HG03159 (cell line): ENCODE measurements at regions not wholly inside any gene's neighbourhood (a gene's known extent, or its start where the extent isn't known, plus 50 kb on each side); places are given as distances from the start of the nearest gene placed in this dataset.
"Not testable (repeated sequence)": the region's sequence is repeated elsewhere in the genome, so short reads cannot be mapped to it uniquely, and the experiment has no call there.

ENCODE experiments used
- ATAC-seq: cut with Tn5 transposase; IDR thresholded peaks from one replicate; pipeline ENCODE4 v1.9.1; 2021; ENCODE audit warnings: mild to moderate bottlenecking, moderate library complexity; ENCODE audit not compliant: unreplicated experiment

DNA sequence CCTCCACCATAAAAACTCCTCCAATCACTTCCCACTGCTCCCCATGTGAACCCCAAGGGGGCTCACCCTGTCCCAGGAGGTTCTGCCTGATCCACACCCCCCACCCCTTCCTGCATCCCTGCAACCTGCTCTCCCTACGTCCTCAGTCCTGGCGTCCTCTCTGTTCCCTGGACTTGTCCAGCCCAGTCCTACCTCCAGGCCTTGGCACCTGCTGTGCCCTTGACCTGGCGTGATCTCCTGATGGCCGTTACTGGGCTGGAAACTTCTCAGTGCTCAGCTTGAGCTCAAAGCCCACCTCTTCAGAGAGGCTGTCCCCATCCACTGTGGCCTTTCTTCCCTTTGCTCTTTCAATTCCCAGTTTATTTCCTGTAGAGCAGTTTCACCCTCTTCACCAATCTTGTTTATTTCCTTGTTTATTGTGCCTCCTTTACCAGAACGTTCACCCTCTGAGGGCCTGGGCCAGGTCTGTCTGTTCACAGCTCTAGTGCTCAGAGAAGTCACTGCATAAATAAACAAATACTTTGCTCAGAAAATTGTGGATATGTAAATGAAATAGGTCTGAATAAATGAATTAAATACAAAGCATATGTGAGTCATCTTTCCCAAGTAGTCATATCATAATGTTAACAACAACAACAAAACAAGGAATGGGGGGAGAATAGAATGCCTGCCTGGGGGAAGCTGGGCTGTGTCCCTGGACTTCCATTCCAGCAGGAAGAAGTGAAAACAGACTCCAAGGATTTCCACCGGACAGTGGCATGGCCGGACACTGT lies 175.7 kb upstream of the SULF2 start:
- no peak for ATAC-seq

DNA sequence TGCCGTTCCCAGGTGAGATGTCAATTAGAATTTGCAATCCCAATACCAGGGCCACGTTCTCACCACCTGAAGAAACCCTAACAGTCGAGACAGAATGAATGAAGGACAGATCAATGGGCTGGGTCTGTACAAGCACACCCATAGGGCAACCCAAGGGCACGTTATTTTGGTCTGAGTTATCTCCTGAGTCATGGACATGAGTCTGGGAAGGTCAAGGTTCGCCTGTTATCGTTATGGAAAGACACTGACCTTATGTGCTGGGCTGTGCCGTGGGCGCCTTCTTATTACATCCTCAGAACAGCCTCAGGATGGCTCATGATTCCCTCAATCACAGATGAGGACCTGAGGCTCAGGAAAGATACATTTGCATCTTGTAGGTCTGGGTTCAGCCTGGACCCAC lies 175.0 kb upstream of the SULF2 start:
- no peak for ATAC-seq

DNA sequence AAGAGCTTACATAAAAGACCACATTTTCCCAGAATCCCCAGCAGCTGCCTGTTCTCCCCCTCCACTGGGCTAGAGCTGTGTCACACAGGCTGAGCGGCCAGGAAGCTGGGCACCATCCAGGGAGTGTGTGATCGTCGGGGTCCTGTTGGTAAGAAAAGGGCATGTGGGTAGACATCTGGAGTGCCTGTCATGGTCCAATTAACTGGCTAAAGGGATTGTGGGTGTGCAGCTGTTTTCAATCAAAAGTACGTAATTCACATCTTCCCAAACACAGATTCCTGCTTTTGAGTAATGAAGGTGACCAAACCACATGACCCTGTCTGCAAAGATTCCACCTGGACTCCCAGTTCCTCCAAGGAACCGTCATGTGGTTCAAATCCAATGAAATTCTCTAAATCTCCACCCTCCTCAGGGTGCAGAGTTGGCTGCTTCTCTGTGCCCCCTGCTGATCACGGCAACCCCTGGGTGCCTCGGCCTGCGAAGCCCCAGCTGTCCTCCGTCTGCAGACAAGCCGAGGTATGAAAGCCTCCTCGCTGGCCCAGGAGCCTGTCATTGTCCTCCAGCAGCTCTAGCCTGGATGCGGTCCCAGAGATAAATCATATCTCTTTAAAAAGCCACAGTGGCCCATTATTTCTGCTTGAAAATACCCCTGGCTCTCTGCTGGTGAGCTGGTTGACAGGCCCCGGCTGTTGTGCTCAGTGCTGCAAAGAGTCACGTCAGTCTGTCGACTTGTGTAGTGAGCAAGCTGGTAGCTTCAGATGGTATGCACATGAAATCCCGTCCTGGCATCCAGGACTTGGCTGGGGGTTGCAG lies 172.9 kb upstream of the SULF2 start:
- ATAC-seq = not testable (repeated sequence)

DNA sequence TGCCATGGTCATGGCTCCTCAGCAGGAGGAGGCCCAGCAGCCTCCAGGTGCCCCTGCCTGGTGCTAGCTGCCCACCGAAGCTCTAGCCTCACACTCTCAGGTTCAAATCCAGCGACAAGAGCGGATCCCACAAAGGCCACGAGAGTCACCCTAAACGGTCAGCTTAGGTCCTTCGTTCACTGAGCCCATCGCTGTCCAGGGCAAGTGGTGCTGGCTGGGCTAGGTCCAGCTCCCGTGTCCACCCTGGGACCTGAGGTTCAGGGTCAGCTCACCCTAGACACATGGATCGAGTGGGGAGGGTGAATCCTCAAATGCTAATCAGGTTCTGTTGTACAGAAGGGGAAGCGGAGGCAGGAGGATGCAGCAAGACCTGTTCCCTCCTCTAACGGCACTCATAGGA lies 171.9 kb upstream of the SULF2 start:
- ATAC-seq = no peak

DNA sequence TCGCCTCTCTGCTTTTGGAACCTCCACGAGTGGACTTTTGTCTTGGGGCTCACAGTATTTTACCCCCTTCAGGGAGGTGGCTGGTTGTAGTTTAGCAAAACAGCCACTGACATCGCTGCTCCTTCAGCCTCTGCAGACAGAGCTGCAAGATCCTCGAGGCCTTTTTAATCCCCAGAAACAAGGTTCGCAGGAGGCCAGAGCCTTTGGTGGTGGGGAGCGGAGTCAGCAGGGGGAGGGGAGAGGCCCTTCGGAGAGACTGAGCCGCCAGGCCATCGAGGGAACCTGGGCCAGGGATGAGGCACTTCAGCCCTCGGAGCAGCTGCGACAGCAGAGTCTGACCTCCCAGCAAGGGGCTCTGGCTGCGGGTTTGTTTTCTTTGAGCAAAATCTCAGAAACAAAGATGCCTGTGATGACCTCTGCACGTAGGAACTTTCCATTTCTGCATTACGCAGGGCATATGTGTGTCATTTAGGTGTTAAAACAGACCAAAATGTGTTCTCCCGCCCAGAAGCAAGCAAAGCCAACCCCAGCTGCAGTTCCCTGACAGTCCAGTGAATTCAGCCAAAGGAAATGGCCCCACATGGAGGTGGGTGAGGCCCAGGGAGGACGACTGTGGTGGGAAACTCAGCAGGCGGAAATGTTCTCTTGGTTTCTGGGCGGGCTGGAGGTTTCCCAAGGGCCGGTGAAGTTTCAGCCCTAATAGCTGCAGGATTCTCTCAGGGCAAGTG lies 171.2 kb upstream of the SULF2 start:
- no peak for ATAC-seq

DNA sequence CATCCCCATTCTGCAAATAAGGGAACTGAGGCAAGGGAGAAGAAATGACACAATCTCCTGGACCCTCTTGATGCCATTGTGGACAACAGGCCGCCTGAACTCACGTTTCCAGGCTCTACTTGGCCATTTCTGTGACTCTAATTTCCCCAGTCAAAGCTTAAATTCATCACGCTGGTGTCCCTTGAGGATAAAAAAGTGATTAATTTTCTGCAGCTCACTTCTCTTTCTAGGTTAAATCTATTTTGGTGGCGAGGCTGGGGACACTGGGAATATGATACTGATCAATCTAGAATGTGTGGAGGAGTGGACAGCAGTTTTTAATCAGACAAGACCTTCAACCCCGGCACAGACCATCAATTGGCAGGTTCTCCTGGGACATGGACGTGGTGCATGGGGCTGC lies 168.2 kb upstream of the SULF2 start:
- no peak for ATAC-seq

DNA sequence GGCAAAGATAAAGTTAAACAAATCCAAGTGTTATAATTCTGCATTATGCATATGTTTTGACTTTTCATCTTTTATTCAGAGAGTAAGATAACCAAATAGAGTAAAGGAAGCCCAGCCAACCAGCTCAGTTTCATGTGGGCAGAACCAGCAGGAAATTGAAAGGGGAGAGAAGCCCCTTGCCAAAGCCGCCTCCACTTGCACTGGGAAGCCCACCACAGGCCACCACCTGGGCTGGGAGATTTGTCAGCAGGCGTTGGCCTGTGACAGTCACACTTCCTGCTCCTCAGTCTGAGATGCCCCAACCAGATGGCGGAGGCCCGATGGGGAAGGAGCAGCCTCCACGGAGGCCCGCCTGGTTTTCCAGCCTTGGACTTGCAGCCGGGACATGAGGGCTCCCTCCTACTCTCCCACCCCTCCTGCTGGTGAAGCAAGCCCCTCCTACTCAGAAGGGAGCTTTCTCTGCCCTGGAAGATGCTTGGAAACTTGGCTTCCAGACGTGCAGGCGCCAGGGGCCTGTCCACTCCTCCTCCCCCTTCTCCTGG lies 166.8 kb upstream of the SULF2 start:
- no peak for ATAC-seq

DNA sequence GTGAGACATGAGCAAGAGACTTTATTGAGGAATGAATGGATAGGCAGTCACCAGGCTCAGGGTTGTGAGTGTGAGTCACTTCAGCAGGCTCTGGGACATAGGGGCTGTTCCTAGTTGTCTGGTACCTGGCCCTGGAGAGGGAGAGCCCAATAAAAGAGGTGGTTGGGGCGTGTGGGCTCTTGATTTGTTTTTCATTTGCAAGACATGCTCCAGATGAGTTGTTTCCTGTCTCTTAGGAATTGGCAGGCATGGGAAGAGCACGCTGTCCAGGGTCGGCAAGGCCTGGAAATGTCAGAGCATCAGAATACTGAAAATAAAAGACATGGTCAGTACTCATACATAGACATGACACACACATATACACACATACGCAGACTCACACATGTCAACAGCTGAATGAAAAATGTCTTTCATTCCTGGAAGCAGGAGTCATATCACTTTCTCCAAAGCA lies 166.3 kb upstream of the SULF2 start:
- ATAC-seq = no peak

DNA sequence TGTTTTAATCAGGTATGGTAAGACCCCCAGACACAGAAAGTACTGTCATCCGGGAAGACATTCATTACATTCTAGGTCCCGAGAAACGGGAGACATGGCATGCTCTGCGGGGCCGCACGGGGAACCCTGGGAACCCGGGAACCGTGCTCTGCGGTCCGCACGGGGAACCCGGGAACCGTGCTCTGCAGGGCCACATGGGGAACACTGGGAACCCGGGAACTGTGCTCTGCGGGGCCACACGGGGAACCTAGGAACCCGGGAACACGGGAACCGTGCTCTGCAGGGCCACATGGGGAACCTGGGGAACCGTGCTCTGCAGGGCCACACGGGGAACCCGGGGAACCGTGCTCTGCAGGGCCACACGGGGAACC lies 165.6 kb upstream of the SULF2 start:
- no peak for ATAC-seq

DNA sequence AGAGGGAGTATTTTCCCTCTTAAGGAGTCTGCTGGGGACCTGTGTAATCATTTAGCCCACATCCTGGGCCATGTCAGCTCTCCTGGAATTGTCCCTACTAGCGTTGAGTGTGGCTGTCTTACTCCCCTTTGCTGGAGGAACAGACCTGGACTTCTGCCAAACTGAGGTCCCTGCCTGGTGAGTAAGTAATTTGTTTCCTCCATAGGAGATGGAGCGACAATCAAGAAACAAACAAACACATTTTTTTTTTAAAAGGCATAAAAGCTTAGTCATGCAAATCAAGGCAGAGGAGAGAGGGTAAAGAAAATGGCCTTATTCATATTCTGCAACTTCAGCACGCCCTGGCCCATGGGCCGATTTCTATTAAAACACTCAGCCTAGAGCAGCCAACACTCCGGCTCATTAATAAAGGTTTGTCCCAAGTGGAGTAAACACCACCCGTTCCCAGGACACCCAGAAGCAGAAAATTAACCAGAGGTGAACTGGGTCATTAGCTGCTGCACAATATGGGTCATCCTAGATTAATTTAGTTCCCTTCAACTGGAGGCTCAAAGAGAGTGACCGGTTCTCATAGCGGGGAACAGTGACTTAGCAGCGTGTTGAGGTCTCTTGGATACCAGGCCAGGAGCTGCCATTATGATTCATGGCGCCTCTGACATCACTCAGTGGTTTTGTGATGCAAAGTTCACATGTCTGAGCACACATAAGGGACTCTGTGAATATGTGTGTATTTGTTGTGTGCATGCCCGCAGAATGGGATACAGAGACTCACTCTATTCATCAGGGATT lies 165.0 kb upstream of the SULF2 start:
- no peak for ATAC-seq

DNA sequence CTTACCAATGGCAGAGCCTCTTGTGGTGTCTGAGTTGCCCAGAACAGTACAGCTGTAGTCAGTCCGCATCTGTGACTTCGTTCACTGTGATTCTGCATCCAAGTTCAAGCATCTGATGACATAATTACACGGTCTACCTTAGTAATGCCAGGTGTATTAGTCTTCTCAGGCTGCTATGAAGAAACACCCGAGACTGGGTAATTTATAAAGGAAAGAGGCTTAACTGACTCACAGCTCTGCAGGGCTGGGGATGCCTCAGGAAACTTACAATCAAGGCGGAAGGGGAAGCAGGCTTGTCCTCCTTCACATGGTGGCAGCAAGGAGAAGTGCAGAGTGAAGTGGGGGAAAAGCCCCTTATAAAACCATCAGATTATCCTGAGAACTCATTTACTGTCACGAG lies 163.9 kb upstream of the SULF2 start:
- no peak for ATAC-seq

DNA sequence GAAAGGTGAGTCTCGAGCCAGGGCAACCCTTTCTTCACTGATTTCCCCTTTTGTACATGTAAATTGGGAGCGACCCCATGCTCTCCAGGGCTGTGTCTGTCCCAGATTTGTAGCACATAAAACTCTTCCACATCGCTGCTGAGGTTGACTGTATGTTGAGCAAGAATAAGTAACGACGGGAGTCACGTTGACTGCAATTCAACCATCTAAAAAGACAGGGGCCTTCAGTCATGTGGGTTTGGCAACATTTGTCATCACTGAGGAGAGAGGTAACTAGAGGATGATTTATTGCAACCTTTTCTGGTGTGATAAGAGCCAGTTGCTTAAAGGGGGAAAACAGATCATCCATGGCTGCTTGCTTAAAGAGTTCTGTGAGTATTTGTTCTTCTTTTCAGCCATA lies 159.4 kb upstream of the SULF2 start:
- ATAC-seq = no peak

DNA sequence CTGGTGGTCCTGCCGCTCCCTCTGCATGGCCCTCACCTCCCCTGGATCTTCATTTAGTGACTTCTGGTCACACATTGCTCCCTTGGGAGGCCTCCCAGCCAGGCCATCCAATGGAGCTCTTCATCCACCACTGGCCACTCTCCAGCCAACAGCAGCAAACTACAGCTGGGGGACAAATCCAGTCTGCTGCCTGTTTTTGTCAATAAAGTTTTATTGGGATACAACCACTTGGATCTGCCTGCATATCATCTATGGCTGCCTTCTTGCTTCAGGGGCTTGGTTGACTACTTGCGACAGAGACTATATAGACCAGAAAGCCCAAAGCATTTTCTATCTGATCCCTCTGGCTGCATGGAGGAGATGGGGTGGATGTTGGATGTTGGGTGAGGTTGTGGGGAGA lies 156.6 kb upstream of the SULF2 start:
- ATAC-seq = no peak

DNA sequence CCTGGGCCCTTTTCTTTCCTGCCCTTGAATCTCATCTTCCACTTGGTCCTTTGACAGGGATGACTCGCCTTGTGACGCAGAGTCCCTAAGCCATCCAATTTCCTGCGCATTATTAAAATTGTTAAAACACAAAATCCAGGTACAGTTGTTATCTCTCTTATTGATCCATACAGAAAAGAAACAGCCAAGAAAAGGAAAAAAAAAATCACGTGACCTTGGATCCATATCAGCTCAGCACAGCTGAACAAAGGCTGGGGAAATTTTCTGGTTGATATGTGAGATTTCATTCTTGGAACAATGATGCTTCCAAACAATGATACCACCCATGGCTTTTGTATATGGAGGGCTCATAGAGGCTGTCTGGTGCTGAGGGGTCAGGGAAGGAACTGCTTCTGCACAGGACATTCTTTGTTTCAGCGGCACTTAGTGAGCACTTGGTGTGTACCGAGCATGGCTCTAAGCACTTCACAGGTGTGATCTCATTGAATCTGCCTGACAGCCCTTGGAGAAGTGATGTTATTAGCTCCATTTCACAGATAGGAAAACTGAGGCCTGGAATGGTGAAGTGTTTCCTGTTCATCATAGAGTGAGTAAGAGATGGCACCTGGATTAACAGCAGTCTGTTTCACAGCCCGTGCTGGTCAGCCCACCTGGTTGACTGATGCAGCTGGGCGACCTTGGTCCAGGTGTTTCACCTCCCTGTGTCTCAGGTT lies 155.0 kb upstream of the SULF2 start:
- no peak for ATAC-seq

DNA sequence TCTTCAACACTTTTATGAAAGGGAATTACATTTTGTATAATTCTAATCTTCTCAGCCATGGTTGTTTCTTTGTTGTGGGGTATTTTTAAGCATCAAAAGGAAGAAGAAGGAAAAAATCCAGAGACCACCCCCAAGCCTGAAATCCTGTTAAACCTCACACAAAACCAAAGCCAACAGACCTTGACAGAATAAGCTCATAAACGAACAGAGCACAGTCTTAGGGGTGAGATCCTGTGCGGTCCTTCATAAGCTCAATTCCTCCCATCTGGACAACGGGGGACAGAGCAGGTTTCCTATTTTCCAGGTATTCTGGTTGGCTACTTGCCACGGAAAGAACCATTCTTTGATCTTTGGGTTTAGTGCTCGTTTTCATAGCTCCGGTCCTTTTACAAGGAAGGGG lies 151.3 kb upstream of the SULF2 start:
- ATAC-seq = no peak

DNA sequence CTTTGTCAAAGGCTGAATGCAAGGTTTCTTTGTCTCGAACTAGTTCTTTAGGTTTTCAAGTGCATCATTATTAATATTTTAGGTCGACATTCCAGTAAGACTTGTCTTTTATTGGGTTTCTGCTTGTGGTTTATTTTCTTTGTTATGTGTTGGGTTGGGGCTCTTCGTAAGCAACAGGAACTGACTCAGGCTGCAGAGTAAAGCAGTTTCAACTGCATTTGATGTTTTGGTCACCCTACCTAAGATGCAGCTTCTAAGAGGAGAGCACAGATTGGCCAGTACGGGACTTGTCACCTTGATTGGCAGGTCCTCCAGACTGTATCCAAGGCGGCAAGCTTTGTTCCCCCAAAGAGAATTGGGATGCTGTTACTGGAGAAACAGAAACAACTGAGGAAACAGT lies 149.5 kb upstream of the SULF2 start:
- no peak for ATAC-seq

DNA sequence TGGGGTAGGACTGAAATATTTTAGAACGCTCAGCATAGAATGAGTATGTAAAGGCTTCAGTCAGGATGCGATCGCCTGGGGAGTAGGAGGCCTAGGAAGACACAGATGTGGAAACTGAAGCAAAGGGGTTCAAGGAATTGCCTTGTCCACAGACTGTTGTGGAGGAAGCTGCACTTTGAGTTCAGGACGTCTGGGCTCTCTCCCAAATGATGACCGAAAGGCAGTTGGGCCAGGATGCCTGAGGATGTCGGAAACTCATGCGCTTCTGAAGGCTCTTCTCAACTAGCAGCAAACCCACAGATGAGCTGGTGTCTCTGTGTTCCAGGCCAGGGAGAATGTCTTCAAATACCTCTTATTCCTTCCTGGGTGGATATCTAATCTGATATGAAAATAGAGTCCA lies 146.2 kb upstream of the SULF2 start:
- no peak for ATAC-seq

DNA sequence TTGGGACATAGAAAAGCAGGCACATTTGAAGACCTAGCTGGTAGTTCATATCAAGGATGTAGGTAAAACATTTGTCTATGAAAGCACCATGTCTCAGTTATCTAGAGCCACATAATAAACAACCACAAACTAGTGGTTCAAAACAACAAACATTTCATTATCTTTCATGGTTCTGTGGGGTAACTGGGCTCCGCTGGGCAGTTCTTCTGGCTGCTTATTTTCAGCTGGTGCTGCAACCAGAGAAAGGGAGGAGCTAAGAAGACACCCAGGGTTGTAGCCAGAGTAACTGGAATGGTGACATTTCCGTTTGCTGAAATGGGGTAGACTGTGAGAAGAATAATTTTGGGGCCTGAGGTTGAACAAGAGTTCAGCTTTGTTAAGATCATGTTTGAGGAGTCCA lies 145.7 kb upstream of the SULF2 start:
- ATAC-seq = no peak

DNA sequence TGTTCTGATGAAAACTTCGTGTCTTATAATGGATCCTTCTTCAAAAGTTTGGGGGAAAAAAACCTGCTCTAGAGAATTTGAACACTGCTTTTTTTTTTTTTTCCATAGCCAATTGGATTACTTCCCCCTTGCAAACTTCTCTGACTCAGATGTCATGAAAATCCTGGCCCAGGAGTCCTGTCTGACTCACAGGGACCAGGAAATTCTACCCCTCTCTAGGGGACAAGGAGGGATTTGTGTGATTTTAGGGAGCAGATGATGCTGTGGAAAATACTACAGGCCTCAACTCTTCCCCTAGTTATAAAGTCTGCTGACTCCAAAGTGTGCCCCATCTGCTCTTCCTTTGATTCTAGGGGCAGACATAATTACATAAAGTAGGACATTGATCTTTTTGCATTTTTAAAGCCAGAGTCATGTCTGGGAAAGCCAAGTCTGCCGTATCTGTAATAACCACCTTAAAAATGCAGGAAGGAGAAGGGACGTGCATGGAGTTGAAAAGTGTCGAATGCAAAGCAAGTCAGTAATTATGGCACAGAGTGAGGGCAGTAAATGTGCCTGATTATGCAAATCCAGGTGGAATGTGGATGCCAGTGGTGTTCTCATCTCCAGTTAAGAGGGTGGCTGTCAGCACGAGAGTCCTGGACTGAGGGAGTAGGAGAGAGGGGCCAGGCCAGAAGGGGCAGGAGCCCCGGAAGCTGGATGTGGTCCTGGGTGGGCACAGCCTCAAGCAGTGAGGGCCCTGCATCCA lies 144.3 kb upstream of the SULF2 start:
- ATAC-seq = no peak
